Cardiac muscle cell (in vitro differentiated cells and primary cell): ENCODE measurements at regions not wholly inside any gene's neighbourhood (a gene's known extent, or its start where the extent isn't known, plus 50 kb on each side); places are given as distances from the start of the nearest gene placed in this dataset.

Source experiments
- DNase-seq, 2 donors: peaks; one replicate each; pipeline versions ENCODE4 v3.0.0 to v3.0.0-alpha.2; 2010 to 2017; ENCODE audit warnings: low read depth in 1 of 2, low spot score in 1 of 2
- H3K27ac ChIP-seq: fragments of 200-600 bp; sonication (generic); 2 replicates; pipeline ENCODE4 v1.5.1; 2016
- H3K27me3 ChIP-seq: fragments of 200-600 bp; sonication (generic); 2 replicates; pipeline ENCODE4 v1.6.0; 2016; ENCODE audit warnings: control low read depth
- H3K36me3 ChIP-seq: fragments of 200-600 bp; sonication (generic); 2 replicates; pipeline ENCODE4 v1.5.1; 2016; ENCODE audit warnings: control low read depth
- H3K4me1 ChIP-seq: fragments of 200-600 bp; sonication (generic); 2 replicates; pipeline ENCODE4 v1.8.1; 2017; ENCODE audit warnings: low read depth, mild to moderate bottlenecking, mixed run types
- H3K4me3 ChIP-seq: fragments of 200-600 bp; sonication (generic); 2 replicates; pipeline ENCODE4 v1.5.1; 2016; ENCODE audit warnings: mild to moderate bottlenecking
- H3K9me3 ChIP-seq: fragments of 200-600 bp; sonication (generic); 2 replicates; pipeline ENCODE4 v1.5.1; 2017; ENCODE audit warnings: low read depth, mild to moderate bottlenecking, control low read depth
- TF ChIP-seq, protein P1 (sequence below): IDR thresholded peaks from 2 replicates; pipeline ENCODE4 v1.5.1; 2012; ENCODE audit warnings: low read depth, mild to moderate bottlenecking, low read length

DNA sequence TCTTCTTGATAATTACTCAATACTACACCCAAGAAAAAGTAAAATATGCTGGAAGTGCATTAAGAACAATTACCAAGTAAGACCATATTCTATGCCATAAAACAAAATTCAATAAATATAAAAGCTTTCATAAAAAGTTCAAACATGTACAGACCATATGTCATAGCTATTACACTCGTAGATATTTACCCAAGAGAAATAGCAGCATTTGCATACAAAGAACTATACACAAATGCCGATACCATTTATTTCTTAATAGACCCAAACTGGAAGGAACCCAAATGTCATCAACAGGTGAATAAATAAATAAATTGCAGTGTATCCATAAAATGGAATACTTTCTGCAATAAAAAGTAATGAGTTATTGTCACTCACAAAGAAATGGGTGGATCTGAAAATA is 78.3 kb upstream of the SLC16A7 start:
- no peak overlapping the region for H3K4me3 ChIP-seq
- no peaks in the 10 kb centered on the region for H3K27me3 ChIP-seq
- H3K4me1 ChIP-seq, result no peaks in the 10 kb centered on the region
- TF ChIP-seq, protein P1, sequence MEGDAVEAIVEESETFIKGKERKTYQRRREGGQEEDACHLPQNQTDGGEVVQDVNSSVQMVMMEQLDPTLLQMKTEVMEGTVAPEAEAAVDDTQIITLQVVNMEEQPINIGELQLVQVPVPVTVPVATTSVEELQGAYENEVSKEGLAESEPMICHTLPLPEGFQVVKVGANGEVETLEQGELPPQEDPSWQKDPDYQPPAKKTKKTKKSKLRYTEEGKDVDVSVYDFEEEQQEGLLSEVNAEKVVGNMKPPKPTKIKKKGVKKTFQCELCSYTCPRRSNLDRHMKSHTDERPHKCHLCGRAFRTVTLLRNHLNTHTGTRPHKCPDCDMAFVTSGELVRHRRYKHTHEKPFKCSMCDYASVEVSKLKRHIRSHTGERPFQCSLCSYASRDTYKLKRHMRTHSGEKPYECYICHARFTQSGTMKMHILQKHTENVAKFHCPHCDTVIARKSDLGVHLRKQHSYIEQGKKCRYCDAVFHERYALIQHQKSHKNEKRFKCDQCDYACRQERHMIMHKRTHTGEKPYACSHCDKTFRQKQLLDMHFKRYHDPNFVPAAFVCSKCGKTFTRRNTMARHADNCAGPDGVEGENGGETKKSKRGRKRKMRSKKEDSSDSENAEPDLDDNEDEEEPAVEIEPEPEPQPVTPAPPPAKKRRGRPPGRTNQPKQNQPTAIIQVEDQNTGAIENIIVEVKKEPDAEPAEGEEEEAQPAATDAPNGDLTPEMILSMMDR, result no peak
- no peaks in the 10 kb centered on the region for H3K9me3 ChIP-seq
- H3K27ac ChIP-seq, result no peak overlapping the region
- H3K36me3 ChIP-seq, result no peaks in the 10 kb centered on the region
- DNase-seq, result no peak

DNA sequence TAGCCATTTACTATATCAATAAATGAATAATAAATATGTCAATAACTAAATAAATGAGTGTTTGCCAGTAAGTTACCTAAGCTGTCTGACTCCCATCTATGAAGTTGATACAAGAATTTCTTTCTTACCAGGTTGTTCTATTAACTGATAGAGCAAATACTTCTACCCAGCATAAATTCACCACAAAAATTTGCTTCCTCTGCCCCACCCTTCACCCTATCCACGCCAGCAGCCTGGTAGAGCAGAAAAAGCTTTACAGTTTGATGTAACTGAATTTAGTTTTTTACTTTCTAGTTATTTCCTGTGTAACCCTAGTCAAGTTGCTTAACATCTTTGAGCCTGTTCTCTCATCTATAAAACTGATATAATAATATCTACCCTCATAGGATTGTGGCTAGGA is 94.9 kb upstream of the SLC16A7 start:
- Histone ChIP-seq H3K36me3 (no peaks in the 10 kb centered on the region), H3K4me3 (no peak overlapping the region), H3K27me3 (no peaks in the 10 kb centered on the region), H3K9me3 (no peaks in the 10 kb centered on the region), H3K4me1 (no peaks in the 10 kb centered on the region), H3K27ac (no peak overlapping the region)
- DNase-seq, result no peak
- TF ChIP-seq, protein P1, result no peak

DNA sequence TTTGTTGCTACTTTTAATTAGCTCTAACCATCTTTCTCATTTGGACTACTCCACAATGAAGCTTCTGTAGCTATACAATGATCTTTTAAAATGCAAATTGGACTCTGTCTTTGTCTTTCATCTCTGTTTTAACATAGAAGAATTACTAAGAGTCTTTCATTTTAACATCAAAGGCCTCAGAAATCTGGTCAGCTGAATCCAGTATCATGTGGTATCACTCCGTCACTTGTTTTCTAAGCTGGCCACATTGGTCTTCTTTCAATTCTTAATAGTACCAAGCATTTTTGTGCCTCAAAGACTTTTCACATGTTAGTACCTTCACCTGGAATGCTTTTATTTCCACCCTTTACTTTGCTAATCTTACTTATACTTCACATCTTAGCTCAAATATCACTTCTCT is 95.5 kb upstream of the SLC16A7 start:
- H3K27ac ChIP-seq, result no peak overlapping the region
- no peak overlapping the region for H3K4me3 ChIP-seq
- no peaks in the 10 kb centered on the region for H3K9me3 ChIP-seq
- H3K36me3 ChIP-seq, result no peaks in the 10 kb centered on the region
- H3K27me3 ChIP-seq, result no peaks in the 10 kb centered on the region
- TF ChIP-seq, protein P1, result no peak
- no peak for DNase-seq
- no peaks in the 10 kb centered on the region for H3K4me1 ChIP-seq

GRCh38 chr12:59499774-59500173 is 96.1 kb upstream of the SLC16A7 start:
- Histone ChIP-seq H3K4me1 (no peaks in the 10 kb centered on the region), H3K9me3 (no peaks in the 10 kb centered on the region), H3K27ac (no peak overlapping the region), H3K36me3 (no peaks in the 10 kb centered on the region), H3K4me3 (no peak overlapping the region), H3K27me3 (no peaks in the 10 kb centered on the region)
- DNase-seq, result no peak
- TF ChIP-seq, protein P1, result no peak

GRCh38 chr12:59494617-59495016 is 101.2 kb upstream of the SLC16A7 start:
- Histone ChIP-seq H3K9me3 (no peaks in the 10 kb centered on the region), H3K4me1 (no peaks in the 10 kb centered on the region), H3K4me3 (no peak overlapping the region), H3K36me3 (no peaks in the 10 kb centered on the region), H3K27ac (no peak overlapping the region), H3K27me3 (no peaks in the 10 kb centered on the region)
- TF ChIP-seq, protein P1, result no peak
- no peak for DNase-seq

- H3K27ac ChIP-seq, result no peak overlapping the region
- H3K4me3 ChIP-seq, result no peak overlapping the region
- TF ChIP-seq, protein P1, result no peak
- H3K27me3 ChIP-seq, result no peaks in the 10 kb centered on the region
- H3K4me1 ChIP-seq, result no peaks in the 10 kb centered on the region
- no peaks in the 10 kb centered on the region for H3K36me3 ChIP-seq
- no peak for DNase-seq
- H3K9me3 ChIP-seq, result no peaks in the 10 kb centered on the region
Observed at GRCh38 chr12:59491877-59492276, 104.0 kb upstream of the SLC16A7 start.
